ENCODE measurements at regions not wholly inside any gene's neighbourhood (a gene's known extent, or its start where the extent isn't known, plus 50 kb on each side); places are given as distances from the start of the nearest gene placed in this dataset.

GRCh38 chr5:143581649-143582048 lies 178.2 kb upstream of the NR3C1 start:
- no peak for DNase-seq

- no peak for DNase-seq
Observed at GRCh38 chr5:143581147-143581546, 177.7 kb upstream of the NR3C1 start.

- no peak for DNase-seq
Observed at GRCh38 chr5:143576711-143577484, 173.4 kb upstream of the NR3C1 start.

- DNase-seq: no peak
Observed at GRCh38 chr5:143575286-143575685, 171.8 kb upstream of the NR3C1 start.

GRCh38 chr5:143574236-143574635 lies 170.8 kb upstream of the NR3C1 start:
- DNase-seq: no peak

GRCh38 chr5:143573568-143574170 lies 170.2 kb upstream of the NR3C1 start:
- no peak for DNase-seq

GRCh38 chr5:143572671-143573070 lies 169.2 kb upstream of the NR3C1 start:
- DNase-seq: no peak

- DNase-seq: no peak
Observed at GRCh38 chr5:143571642-143572624, 168.4 kb upstream of the NR3C1 start.

- no peak for DNase-seq
Observed at GRCh38 chr5:143570989-143571388, 167.5 kb upstream of the NR3C1 start.

- no peak for DNase-seq
Observed at GRCh38 chr5:143569722-143570567, 166.5 kb upstream of the NR3C1 start.

- DNase-seq: no peak
Observed at GRCh38 chr5:143569213-143569701, 165.8 kb upstream of the NR3C1 start.

GRCh38 chr5:143567583-143568504 lies 164.4 kb upstream of the NR3C1 start:
- DNase-seq: no peak

- no peak for DNase-seq
Observed at GRCh38 chr5:143566139-143566538, 162.7 kb upstream of the NR3C1 start.

- no peak for DNase-seq
Observed at GRCh38 chr5:143564417-143564816, 160.9 kb upstream of the NR3C1 start.

- no peak for DNase-seq
Observed at GRCh38 chr5:143562935-143563334, 159.4 kb upstream of the NR3C1 start.

GRCh38 chr5:143561219-143561618 lies 157.7 kb upstream of the NR3C1 start:
- DNase-seq: no peak

- no peak for DNase-seq
Observed at GRCh38 chr5:143560378-143560777, 156.9 kb upstream of the NR3C1 start.

GRCh38 chr5:143559586-143560109 lies 156.2 kb upstream of the NR3C1 start:
- DNase-seq: no peak

- no peak for DNase-seq
Observed at GRCh38 chr5:143558048-143558447, 154.6 kb upstream of the NR3C1 start.

- DNase-seq: peak; percentile 37
Observed at GRCh38 chr5:143557061-143557818, 153.8 kb upstream of the NR3C1 start.
